A549 (cell line): ENCODE measurements at regions not wholly inside any gene's neighbourhood (a gene's known extent, or its start where the extent isn't known, plus 50 kb on each side); places are given as distances from the start of the nearest gene placed in this dataset.

Experiments
- EP300 ChIP-seq, 2 experiments: fragments of >200 bp; sonication (Bioruptor Twin); formaldehyde crosslinking; IDR thresholded peaks; 2 replicates in 1 of 2; 3 replicates in 1 of 2; pipeline ENCODE4 v1.6.1; 2016 to 2017
- NR3C1 ChIP-seq: fragments of >200 bp; sonication (Bioruptor Twin); formaldehyde crosslinking; IDR thresholded peaks from 3 replicates; pipeline ENCODE4 v1.6.1; 2017
- POLR2A ChIP-seq: IDR thresholded peaks from 2 replicates; pipeline ENCODE4 v1.6.1; 2012; ENCODE audit warnings: mild to moderate bottlenecking, low read length

GRCh38 chr3:168989396-168989795, 674.1 kb downstream of the MECOM start:
- TF ChIP-seq EP300 (IDR thresholded peaks at IDR 0.05) (no peak), NR3C1 (no peak), POLR2A (no peak)
